NOMO-1 (cell line): ENCODE measurements at regions not wholly inside any gene's neighbourhood (a gene's known extent, or its start where the extent isn't known, plus 50 kb on each side); places are given as distances from the start of the nearest gene placed in this dataset.
A peak's percentile ranks its signal among the peaks of the same experiment; 100 is the strongest.
"Not testable (repeated sequence)": the region's sequence is repeated elsewhere in the genome, so short reads cannot be mapped to it uniquely, and the experiment has no call there.

ENCODE experiments used
- DNase-seq, 2 experiments: peaks; one replicate each; lab custom pipeline; 2025; ENCODE audit not compliant: unreplicated experiment in 2 of 2; lab: John Stamatoyannopoulos, UW

GRCh38 chr6:140817176-140817575, 1315.5 kb upstream of the GJE1 start:
- no peak for DNase-seq

GRCh38 chr6:140816681-140817080, 1316.0 kb upstream of the GJE1 start:
- no peak for DNase-seq

- peak in 1 of 2 experiments; percentile 50 for DNase-seq
Observed at GRCh38 chr6:140812636-140813035, 1320.1 kb upstream of the GJE1 start.

- no peak for DNase-seq
Observed at GRCh38 chr6:140811642-140812041, 1321.1 kb upstream of the GJE1 start.

DNA sequence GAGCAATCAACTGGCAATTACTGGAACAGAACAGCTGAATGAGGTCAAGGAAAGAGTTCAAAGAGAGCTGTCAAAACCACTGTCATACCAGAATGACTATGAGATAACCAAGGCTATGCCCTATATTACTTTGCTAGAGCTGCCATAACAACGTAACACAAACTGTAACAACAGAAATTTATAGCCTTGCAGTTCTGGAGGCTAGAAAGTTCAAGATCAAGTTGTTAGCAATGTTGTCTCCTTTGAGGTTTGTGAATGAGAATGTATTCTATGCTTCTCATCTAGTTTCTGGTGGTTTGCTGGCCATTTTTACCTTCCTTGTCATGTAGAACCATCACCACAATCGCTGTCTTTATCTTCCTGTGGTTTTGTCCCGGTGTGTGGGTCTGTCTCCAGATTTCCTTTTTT, 1323.0 kb upstream of the GJE1 start:
- DNase-seq, result no peak

DNA sequence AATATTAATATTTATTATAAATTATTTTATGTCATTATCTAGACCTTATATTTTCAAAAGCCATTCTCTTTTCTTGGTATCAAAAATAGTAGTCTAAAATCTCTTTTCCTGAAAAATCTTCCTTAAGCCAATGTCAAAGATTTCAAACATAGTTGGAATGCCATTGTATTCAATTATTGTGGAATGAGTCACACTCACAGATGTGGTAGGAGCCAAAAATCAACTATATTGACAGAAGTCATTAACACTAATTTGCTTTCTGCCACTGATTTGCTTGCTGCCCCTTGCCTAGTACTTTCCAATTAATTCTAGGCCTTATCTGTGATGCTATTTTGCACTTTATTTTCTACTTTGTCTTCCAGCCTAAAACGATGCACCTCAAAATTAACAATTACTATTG, 1326.3 kb upstream of the GJE1 start:
- DNase-seq, result no peak

DNA sequence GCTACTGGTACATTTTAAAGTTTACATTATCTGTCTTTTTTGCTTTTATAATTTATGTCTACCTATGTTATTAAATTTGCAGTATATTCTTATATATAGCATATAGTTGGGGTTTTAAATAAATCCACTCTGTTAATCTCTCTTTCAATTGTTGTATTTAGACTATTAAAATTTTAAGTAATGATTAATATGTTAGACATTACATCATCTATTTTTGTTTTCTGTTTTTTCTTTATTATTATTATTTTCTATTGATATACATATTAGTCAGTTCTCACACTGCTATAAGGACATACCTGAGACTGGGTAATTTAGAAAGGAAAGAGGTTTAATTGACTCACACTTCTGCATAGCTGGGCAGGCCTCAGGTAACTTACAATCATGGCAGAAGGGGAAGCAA, 1338.2 kb upstream of the GJE1 start:
- DNase-seq, result no peak

GRCh38 chr6:140790109-140790508, 1342.6 kb upstream of the GJE1 start:
- DNase-seq, result no peak

DNA sequence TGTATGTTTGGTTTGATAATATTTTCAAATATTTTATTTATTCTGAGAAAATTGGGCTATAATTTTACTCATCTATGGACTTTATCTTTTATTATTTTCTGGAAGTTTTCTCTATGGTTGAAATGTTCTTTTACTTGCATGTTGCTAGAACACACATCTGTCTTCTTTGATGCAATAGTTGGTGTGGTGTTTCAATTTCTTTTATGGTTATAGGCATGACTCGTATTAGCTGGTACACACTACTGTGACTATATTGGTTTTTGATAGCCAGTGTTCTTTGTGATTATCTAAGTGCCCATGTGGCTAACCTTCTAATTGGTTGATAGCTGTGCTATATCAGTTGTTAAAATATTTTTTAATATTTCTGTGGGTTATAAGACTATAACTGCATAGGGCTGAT, 1343.3 kb upstream of the GJE1 start:
- DNase-seq, result no peak

GRCh38 chr6:140785926-140786325, 1346.8 kb upstream of the GJE1 start:
- no peak for DNase-seq

DNA sequence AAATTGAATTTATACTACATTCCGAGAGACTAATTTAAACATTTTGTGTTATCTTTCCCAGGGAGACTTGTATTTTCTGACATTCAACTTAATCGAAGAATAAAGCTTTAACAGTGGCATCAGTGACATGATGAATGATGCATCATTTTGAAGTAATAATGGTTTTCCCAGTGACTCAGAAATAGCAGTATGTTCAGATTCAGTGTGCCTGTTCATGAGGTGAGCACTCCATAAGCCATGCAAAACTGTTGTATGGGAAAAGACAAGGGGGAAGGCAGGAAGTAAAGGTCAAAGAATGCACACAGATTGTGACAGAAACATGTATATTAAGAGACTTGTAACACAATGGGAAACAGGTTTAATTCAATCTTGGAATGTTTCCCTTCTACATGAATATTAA, 1348.2 kb upstream of the GJE1 start:
- no peak for DNase-seq

DNA sequence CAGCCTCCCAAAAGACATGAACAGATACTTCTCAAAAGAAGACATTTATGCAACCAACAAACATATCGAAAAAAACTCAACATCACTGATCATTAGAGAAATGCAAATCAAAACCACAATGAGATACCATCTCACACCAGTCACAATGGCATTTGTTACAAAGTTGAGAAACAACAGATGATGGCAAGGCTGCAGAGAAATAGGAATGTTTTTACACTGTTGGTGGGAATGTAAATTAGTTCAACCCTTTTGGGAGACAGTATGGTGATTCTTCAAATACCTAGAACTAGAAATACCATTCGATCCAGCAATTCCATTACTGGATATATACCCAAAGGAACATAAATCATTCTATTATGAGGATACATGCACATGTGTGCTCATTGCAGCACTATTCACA, 1349.2 kb upstream of the GJE1 start:
- not testable (repeated sequence) for DNase-seq

DNA sequence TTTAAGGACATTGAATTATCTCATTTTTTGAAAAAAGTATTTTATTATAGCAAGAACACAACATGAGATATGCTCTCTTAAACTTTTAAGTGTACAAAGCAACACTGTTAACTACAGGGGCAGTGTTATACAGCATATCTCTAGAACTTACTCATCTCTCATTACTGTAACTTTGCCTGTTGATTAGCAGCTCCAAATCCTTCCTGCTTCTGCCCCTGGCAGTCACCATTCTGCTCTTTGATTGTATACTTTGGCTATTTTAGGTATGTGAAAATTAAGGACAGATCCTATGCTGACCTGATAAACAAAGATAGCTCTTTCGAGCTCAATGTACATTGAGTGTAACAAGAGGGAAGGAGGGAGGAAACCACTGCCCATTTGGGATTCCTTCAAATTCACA, 1349.8 kb upstream of the GJE1 start:
- DNase-seq, result no peak

DNA sequence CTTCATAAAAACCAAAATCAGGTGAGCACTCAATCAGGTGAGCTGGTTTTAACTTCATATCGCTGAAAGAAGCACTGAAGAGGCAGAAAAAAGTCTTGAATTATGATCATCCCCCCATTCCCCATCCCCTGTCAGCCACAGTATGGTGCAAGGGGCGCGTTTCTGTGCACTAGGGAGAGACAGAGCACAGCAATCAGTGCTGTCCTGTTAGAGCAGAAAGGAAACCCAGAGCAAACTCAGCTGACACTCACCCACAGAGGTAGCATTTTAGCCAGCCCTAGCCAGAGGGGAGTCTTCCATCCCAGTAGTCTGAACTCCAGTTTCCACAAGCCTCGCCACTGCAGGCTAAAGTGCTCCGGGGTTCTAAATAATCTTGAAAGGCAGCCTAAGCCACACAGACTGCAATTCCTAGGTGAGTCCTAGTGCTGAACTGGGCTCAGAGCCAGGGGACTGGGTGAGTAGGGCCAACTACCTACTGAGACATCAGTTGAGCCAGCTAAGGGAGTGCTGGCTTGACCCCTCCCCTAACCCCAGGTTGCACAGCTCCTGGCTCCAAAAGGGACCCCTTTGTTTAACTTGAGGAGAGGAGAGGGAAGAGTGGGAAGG, 1352.6 kb upstream of the GJE1 start:
- no peak for DNase-seq

DNA sequence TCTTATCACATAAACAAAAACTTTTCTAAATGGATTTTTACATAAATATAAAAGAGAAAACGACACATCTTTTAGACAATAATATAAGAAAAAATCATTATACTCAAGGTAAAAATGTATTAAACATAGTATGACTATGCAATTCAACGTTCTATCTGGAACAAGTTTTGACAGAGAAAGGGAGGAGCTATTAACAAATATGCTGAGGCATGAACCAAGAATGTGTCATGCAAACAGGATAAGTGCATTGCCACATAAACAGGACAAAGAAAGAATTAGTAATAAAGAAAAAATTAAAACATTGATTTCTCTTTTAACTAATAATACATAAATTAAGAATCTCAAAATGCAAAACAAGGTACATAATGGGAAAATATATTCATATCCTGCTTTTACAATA, 1353.4 kb upstream of the GJE1 start:
- no peak for DNase-seq

DNA sequence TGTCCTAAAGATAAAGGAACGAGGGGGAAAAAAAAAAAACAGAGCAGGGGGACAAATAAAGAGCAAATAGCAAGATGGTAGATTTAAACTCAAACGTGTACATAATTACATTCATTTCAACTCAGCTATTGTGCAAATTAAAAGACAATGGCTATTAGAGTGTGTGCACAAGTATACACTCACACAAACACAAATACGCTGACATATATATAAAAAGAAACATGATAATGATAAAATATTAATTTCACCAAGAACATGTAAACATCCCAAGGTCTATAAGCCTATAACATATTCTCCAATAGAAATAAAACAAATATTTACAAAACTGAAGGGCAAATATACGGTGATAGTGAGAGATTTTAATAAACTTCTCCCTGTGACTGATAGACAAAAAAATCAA, 1354.9 kb upstream of the GJE1 start:
- DNase-seq, result no peak

DNA sequence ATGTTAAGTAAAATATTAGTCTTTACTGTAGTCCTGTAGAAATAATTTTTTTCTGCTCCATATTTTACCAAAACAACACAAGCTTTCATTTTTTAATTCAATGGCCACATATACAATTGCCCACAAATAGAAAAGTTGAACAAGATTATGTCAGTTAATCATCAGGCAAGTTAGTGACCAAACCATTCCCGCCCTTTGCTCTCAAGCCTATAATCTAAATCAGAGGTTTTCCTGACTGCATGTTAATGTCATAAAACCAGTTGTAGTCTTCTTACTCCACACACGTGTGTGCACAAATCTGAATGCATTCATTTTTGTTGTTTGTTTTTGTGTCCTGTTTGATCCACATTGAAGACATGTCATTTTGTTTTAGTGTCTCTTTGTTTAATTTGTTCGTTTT, 1357.7 kb upstream of the GJE1 start:
- no peak for DNase-seq

DNA sequence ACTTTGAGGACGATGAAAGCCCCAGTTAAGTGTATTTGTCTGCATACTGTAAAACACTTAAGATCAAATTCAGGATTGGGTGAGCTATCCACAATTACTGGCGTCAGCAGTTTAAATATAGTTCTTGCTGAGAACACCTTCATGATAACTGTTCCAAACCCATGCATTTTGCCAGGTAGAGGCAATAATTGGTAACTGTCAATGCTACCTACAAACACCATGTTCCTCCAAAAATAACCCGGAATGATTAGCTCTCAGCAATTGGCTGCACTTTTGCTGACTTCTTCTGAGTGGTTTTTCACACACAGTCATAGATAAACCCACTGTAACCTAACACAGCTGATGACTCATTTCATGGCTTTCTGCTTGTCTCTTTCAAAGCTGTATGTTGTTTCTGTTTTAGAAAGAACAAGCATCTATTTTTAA, 1358.6 kb upstream of the GJE1 start:
- peak in 1 of 2 experiments; percentile 7 for DNase-seq

DNA sequence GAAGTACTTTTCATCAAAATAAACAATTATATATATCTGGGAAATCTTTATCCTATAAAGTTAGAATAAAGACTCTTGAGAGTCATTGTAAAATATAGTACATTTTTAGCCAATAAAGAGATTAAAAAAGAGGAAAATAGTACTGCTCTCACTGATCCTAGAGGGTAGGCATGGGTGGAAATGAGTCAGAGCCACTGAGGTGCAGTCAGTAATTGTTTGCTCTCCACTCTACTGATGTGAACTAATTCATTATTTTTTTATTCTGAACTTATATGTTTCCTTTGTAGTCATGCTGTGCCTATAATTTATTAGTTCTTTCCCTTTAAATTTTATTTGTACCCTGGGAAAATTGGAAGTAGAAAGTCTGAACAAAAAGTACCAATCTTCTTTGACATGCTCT, 1359.4 kb upstream of the GJE1 start:
- no peak for DNase-seq

DNA sequence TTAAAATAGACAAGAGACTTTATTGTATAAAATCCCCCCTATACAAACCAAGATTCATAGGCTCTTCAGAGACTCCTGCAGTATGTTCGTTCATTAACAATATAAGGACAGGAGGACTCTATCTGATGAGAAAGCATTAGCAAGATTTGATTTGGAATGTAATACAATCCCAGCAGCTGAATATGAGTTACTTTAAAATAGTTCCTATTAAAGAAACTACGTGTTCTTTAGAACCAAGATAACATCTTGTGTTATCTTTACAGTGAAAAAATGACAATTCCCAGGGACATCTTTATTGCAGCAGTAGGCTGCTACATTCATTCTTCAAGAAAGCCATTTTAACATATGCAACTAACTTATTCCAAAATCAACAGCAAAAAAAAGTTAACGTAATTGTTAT, 1360.1 kb upstream of the GJE1 start:
- DNase-seq, result no peak

- no peak for DNase-seq
Observed at GRCh38 chr6:140768133-140768532, 1364.6 kb upstream of the GJE1 start.

- no peak for DNase-seq
Observed at GRCh38 chr6:140766999-140767398, 1365.7 kb upstream of the GJE1 start.

GRCh38 chr6:140758169-140758877, 1374.4 kb upstream of the GJE1 start:
- DNase-seq, result no peak
